ENCODE measurements at regions not wholly inside any gene's neighbourhood (a gene's known extent, or its start where the extent isn't known, plus 50 kb on each side); places are given as distances from the start of the nearest gene placed in this dataset.

- CTCF ChIA-PET = no interaction called here
- FAIRE-seq (no peak), ATAC-seq (no peak), DNase-seq (ENCODE audit: low read depth in 1 of 2, low spot score in 1 of 2) (no peak)
- POLR2A ChIA-PET = no interaction called here
- Histone ChIP-seq H3K9me3 (no peaks in the 10 kb centered on the region), H3K4me3 (no peak overlapping the region), H3K4me2 (no peak overlapping the region), H3K27ac (no peak overlapping the region), H3K4me1 (no peaks in the 10 kb centered on the region)
- 20% methylated on average over 1 of the region's 1 CpG for WGBS (ENCODE audit: missing lambda C conversion rate)
- no peak for TF ChIP-seq HOXB5 (CRISPR knock-in tag; IDR thresholded peaks at IDR 0.05)
- no peak for TF ChIP-seq HEYL (CRISPR knock-in tag; IDR thresholded peaks at IDR 0.05)
- no peak for TF ChIP-seq EHF (CRISPR knock-in tag; IDR thresholded peaks at IDR 0.05)
- no peak for TF ChIP-seq CEBPB (IDR thresholded peaks at IDR 0.05)
- TF ChIP-seq KDM5A (IDR thresholded peaks at IDR 0.05) = no peak
- no peak for TF ChIP-seq HOXA7 (CRISPR knock-in tag; IDR thresholded peaks at IDR 0.05)
- TF ChIP-seq CHD4 (IDR thresholded peaks at IDR 0.05; ENCODE audit: borderline replicate concordance) = no peak
- no peak for TF ChIP-seq TP53 (CRISPR knock-in tag; IDR thresholded peaks at IDR 0.05)
- TF ChIP-seq ESRRA (IDR thresholded peaks at IDR 0.05; ENCODE audit: borderline replicate concordance, low read length) = no peak
- no peak for TF ChIP-seq E2F6 (IDR thresholded peaks at IDR 0.05; ENCODE audit: borderline replicate concordance, low read depth)
- TF ChIP-seq NFE2L2 (conservative IDR thresholded peaks at IDR 0.05; ENCODE audit: low read length) = no peak
- TF ChIP-seq ELK1 (IDR thresholded peaks at IDR 0.05; ENCODE audit: low read depth, low read length) = no peak
- TF ChIP-seq HDAC2 (IDR thresholded peaks at IDR 0.05) = no peak
- no peak for TF ChIP-seq PHF8 (IDR thresholded peaks at IDR 0.05; ENCODE audit: borderline replicate concordance, low read depth)
- no peak for TF ChIP-seq MAFK (IDR thresholded peaks at IDR 0.05; ENCODE audit: partially characterized antibody)
- TF ChIP-seq POLR2A (IDR thresholded peaks at IDR 0.05; ENCODE audit: low read length) = no peak
- no peak for TF ChIP-seq GATA3 (IDR thresholded peaks at IDR 0.05; ENCODE audit: borderline replicate concordance)
These were observed 525.0 kb upstream of the TCF4 start for GRCh38 chr18:56112984-56113383.

GRCh38 chr18:56112013-56112749 lies 524.2 kb upstream of the TCF4 start:
- H3K4me2 ChIP-seq = no peak overlapping the region
- DNase-seq (ENCODE audit: low read depth in 1 of 2, low spot score in 1 of 2) (no peak), FAIRE-seq (no peak), ATAC-seq (no peak)
- no peak overlapping the region for H3K4me3 ChIP-seq
- TF ChIP-seq CHD2 (IDR thresholded peaks at IDR 0.05; ENCODE audit: low read length, partially characterized antibody) (no peak), ZSCAN20 (CRISPR knock-in tag; IDR thresholded peaks at IDR 0.05) (no peak), TFCP2L1 (CRISPR knock-in tag; IDR thresholded peaks at IDR 0.05) (no peak)
- no peaks in the 10 kb centered on the region for H3K4me1 ChIP-seq
- ChIA-PET POLR2A (no interaction called here), CTCF (no interaction called here)
- WGBS (ENCODE audit: missing lambda C conversion rate) = 17% methylated on average over 6 of the region's 6 CpGs
- no peak overlapping the region for H3K27ac ChIP-seq
- no peaks in the 10 kb centered on the region for H3K9me3 ChIP-seq

- Histone ChIP-seq H3K27ac (no peak overlapping the region), H3K4me2 (no peak overlapping the region), H3K9me3 (no peaks in the 10 kb centered on the region), H3K4me3 (no peak overlapping the region), H3K4me1 (no peaks in the 10 kb centered on the region)
- ATAC-seq (no peak), FAIRE-seq (no peak), DNase-seq (ENCODE audit: low read depth in 1 of 2, low spot score in 1 of 2) (no peak)
- TF ChIP-seq NFE2L2 (conservative IDR thresholded peaks at IDR 0.05; ENCODE audit: low read length) = no peak
- TF ChIP-seq CBX8 (IDR thresholded peaks at IDR 0.05) = no peak
- no peak for TF ChIP-seq JUN (IDR thresholded peaks at IDR 0.05)
- no peak for TF ChIP-seq TP53 (CRISPR knock-in tag; IDR thresholded peaks at IDR 0.05)
- no peak for TF ChIP-seq KDM1A (IDR thresholded peaks at IDR 0.05; ENCODE audit: low read depth)
- TF ChIP-seq MAX (IDR thresholded peaks at IDR 0.05) = no peak
- no peak for TF ChIP-seq HES2 (IDR thresholded peaks at IDR 0.05)
- no peak for TF ChIP-seq HOXB13 (CRISPR knock-in tag; IDR thresholded peaks at IDR 0.05; ENCODE audit: low read depth)
- TF ChIP-seq KDM5A (IDR thresholded peaks at IDR 0.05) = no peak
- TF ChIP-seq MAZ (IDR thresholded peaks at IDR 0.05; ENCODE audit: borderline replicate concordance, low read depth, low read length) = no peak
- no peak for TF ChIP-seq JUNB (IDR thresholded peaks at IDR 0.05)
- TF ChIP-seq CHD4 (IDR thresholded peaks at IDR 0.05; ENCODE audit: borderline replicate concordance) = no peak
- no peak for TF ChIP-seq POLR2A (IDR thresholded peaks at IDR 0.05; ENCODE audit: low read length)
- TF ChIP-seq HEYL (CRISPR knock-in tag; IDR thresholded peaks at IDR 0.05) = no peak
- TF ChIP-seq HMGXB4 (CRISPR knock-in tag; IDR thresholded peaks at IDR 0.05; ENCODE audit: borderline replicate concordance) = no peak
- TF ChIP-seq CBX2 (IDR thresholded peaks at IDR 0.05; ENCODE audit: borderline replicate concordance, low read depth) = no peak
- TF ChIP-seq EHMT2 (IDR thresholded peaks at IDR 0.05; ENCODE audit: low read depth) = no peak
- no peak for TF ChIP-seq ZSCAN20 (CRISPR knock-in tag; IDR thresholded peaks at IDR 0.05)
- POLR2A ChIA-PET = no interaction called here
- 43% methylated on average over 5 of the region's 5 CpGs for WGBS (ENCODE audit: missing lambda C conversion rate)
- CTCF ChIA-PET = no interaction called here
These were observed 521.8 kb upstream of the TCF4 start for GRCh38 chr18:56109757-56110156.
